GM12878 (cell line): ENCODE measurements at regions not wholly inside any gene's neighbourhood (a gene's known extent, or its start where the extent isn't known, plus 50 kb on each side); places are given as distances from the start of the nearest gene placed in this dataset.

Experiments
- ATAC-seq: fragments of 200-7000 bp; cut with Tn5 transposase; 3 replicates; pipeline ENCODE4 v1.9.1; 2020; ENCODE audit warnings: mild to moderate bottlenecking, moderate library complexity
- BruUV-seq: library from RNA; stranded (reverse); fragments of 400-500 nt; replicated peaks from 2 replicates; lab custom pipeline; 2021; lab: Mats Ljungman, UMichigan
- CTCF ChIA-PET: fragments of 300-600 bp; sonication (Branson Sonifier 250); formaldehyde crosslinking; extraction: SDS; loops from one replicate; lab custom pipeline; 2021; ENCODE audit warnings: inconsistent platforms; lab: Yijun Ruan, JAX
- POLR2A ChIA-PET: fragments of 350-600 bp; formaldehyde crosslinking; extraction: SDS; loops from one replicate; lab custom pipeline; 2021; ENCODE audit warnings: inconsistent platforms; lab: Charles Lee
- RAD21 ChIA-PET: fragments of 300-600 bp; sonication (Branson Sonifier 250); formaldehyde crosslinking; loops from one replicate; lab custom pipeline; 2023; ENCODE audit warnings: antibody characterized with exemption; ENCODE audit not compliant: unreplicated experiment; lab: Charles Lee
- SMC1A ChIA-PET: fragments of 300-600 bp; sonication (Branson Sonifier 250); formaldehyde crosslinking; loops from one replicate; lab custom pipeline; 2023; ENCODE audit not compliant: unreplicated experiment, uncharacterized antibody; lab: Charles Lee
- DNase-seq: peaks from one replicate; pipeline ENCODE4 v3.0.0-alpha.2; 2011; ENCODE audit warnings: low read depth, low spot score
- FAIRE-seq: peaks from 3 replicates; lab custom pipeline; 2011; peaks lifted over from hg19 to GRCh38; lab: Jason Lieb, UNC
- H2AFZ ChIP-seq: 2 replicates; pipeline ENCODE4 v1.6.0; 2011; ENCODE audit warnings: low read depth, low read length, control low read depth; ENCODE audit not compliant: control insufficient read depth
- H3K27ac ChIP-seq: 2 replicates; pipeline ENCODE4 v1.5.1; 2011; ENCODE audit warnings: control low read depth; ENCODE audit not compliant: control insufficient read depth, insufficient read depth
- H3K27me3 ChIP-seq, 2 experiments: replicated peaks in 1 of 2; 2 replicates each; pipeline versions ENCODE4 v1.6.0 to v1.6.1; 2011; ENCODE audit warnings: low read length in 1 of 2; ENCODE audit not compliant: control insufficient read depth in 2 of 2, insufficient read depth in 2 of 2
- H3K36me3 ChIP-seq, 2 experiments: 2 replicates each; pipeline ENCODE4 v1.5.1; 2011; ENCODE audit warnings: low read length in 1 of 2; ENCODE audit not compliant: control insufficient read depth in 2 of 2, insufficient read depth in 2 of 2
- H3K4me1 ChIP-seq: 2 replicates; pipeline ENCODE4 v1.6.1; 2011; ENCODE audit warnings: mild to moderate bottlenecking, low read length, moderate library complexity, mixed read lengths; ENCODE audit not compliant: control insufficient read depth, insufficient read depth
- H3K4me2 ChIP-seq: 2 replicates; pipeline ENCODE4 v1.6.0; 2011; ENCODE audit warnings: control low read depth; ENCODE audit not compliant: control insufficient read depth, insufficient read depth
- H3K4me3 ChIP-seq: fragments of 200-600 bp; sonication (generic); 2 replicates; pipeline ENCODE4 v1.5.1; 2016
- H3K79me2 ChIP-seq: 2 replicates; pipeline ENCODE4 v1.6.0; 2011; ENCODE audit warnings: low read length; ENCODE audit not compliant: control insufficient read depth, insufficient read depth
- H3K9ac ChIP-seq: 2 replicates; pipeline ENCODE4 v1.8.0; 2011; ENCODE audit warnings: low read length, control low read depth, mixed read lengths; ENCODE audit not compliant: control insufficient read depth, insufficient read depth
- H3K9me3 ChIP-seq: replicated peaks from 3 replicates; pipeline ENCODE4 v1.5.1; 2011; ENCODE audit warnings: mild to moderate bottlenecking, low read length; ENCODE audit not compliant: control insufficient read depth, insufficient read depth
- H4K20me1 ChIP-seq: 2 replicates; pipeline ENCODE4 v1.6.0; 2011; ENCODE audit not compliant: control insufficient read depth, insufficient read depth
- BRCA1 ChIP-seq: IDR thresholded peaks from 2 replicates; pipeline ENCODE4 v1.6.1; 2011; ENCODE audit warnings: low read depth, low read length, improper control_type of control experiment
- CBX3 ChIP-seq: fragments of 200-600 bp; sonication (generic); IDR thresholded peaks from 2 replicates; pipeline ENCODE4 v1.6.1; 2016; ENCODE audit warnings: low read depth, borderline replicate concordance
- CUX1 ChIP-seq: IDR thresholded peaks from 2 replicates; pipeline ENCODE4 v1.6.1; 2012; ENCODE audit warnings: improper control_type of control experiment, low read depth, low read length; ENCODE audit not compliant: insufficient replicate concordance
- EGR1 ChIP-seq, 2 experiments: IDR thresholded peaks; 1 replicate in 1 of 2; 2 replicates in 1 of 2; pipeline ENCODE4 v1.6.1; 2011 to 2012; ENCODE audit warnings: low read depth in 2 of 2, low read length in 2 of 2, borderline replicate concordance in 1 of 2, mild to moderate bottlenecking in 1 of 2, moderate library complexity in 1 of 2
- EZH2 ChIP-seq: IDR thresholded peaks from 2 replicates; pipeline ENCODE4 v1.6.1; 2012; ENCODE audit warnings: low read depth, mild to moderate bottlenecking, control low read depth, inconsistent platforms, low read length, borderline replicate concordance; ENCODE audit not compliant: control insufficient read depth
- HDAC2 ChIP-seq: fragments of 200-600 bp; sonication (generic); IDR thresholded peaks from 2 replicates; pipeline ENCODE4 v1.6.1; 2017
- MTA3 ChIP-seq: IDR thresholded peaks from 2 replicates; pipeline ENCODE4 v1.6.1; 2012; ENCODE audit warnings: low read length, inconsistent platforms, borderline replicate concordance
- MYC ChIP-seq: IDR thresholded peaks from 2 replicates; pipeline ENCODE4 v1.6.1; 2011; ENCODE audit warnings: mild to moderate bottlenecking, low read length, moderate library complexity, inconsistent platforms; ENCODE audit not compliant: insufficient read depth, insufficient replicate concordance, insufficient read length, severe bottlenecking
- NR2F1 ChIP-seq: fragments of 450-650 bp; conservative IDR thresholded peaks from 2 replicates; pipeline ENCODE4 v1.6.1; 2017; ENCODE audit warnings: mild to moderate bottlenecking
- POLR2AphosphoS2 ChIP-seq: IDR thresholded peaks from 2 replicates; pipeline ENCODE4 v1.6.1; 2011; ENCODE audit warnings: low read depth, mild to moderate bottlenecking, low read length, improper control_type of control experiment, moderate library complexity
- SMC3 ChIP-seq: IDR thresholded peaks from 2 replicates; pipeline ENCODE4 v1.6.1; 2011; ENCODE audit warnings: low read length, improper control_type of control experiment, borderline replicate concordance
- SUPT20H ChIP-seq: IDR thresholded peaks from 2 replicates; pipeline ENCODE4 v1.6.1; 2011; ENCODE audit warnings: low read depth, mild to moderate bottlenecking, low read length, moderate library complexity, borderline replicate concordance; ENCODE audit not compliant: control insufficient read depth
- ZNF592 ChIP-seq: fragments of 450-650 bp; IDR thresholded peaks from 2 replicates; pipeline ENCODE4 v1.6.1; 2017; ENCODE audit warnings: mild to moderate bottlenecking, moderate library complexity
- WGBS: methylation state at CpG from one replicate; pipeline ENCODE4 v1.1.6; 2016; ENCODE audit warnings: low lambda C conversion rate; ENCODE audit not compliant: insufficient replicate concordance, insufficient coverage; ENCODE audit errors: missing lambda C conversion rate; 5-methylcytosine and 5-hydroxymethylcytosine counted together
- in situ Hi-C: fragments of 300-500 bp; cut with MboI; formaldehyde crosslinking; loops from 9 replicates; pipeline ENCODE4 v1.14.3; 2018; ENCODE audit warnings: mixed read lengths
- intact Hi-C: fragments of 100-400 bp; cut with micrococcal nuclease; formaldehyde crosslinking; loops from one replicate; pipeline ENCODE4 v1.14.2; 2022; ENCODE audit not compliant: unreplicated experiment

DNA sequence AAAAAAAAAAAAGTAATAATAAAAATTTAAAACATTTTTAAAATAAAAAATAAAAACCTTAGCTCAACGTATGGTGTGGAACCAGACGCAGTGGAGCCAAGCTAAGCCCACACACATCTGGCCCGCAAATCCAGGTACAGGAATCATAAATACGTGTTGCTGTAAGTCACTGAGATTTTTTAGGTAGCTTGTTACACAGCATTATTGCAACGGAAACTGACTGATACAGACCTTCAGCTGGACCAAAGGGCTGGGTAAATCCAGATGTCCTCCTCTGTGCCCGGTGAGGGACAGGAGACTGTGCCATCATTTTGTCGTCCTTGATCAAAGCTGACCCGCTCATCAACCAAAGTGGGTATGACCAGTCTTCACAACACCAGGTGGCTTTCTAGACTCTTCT is 104.9 kb downstream of the TMEM130 start:
- no peaks in the 10 kb centered on the region for H3K4me1 ChIP-seq
- no peaks in the 10 kb centered on the region for H4K20me1 ChIP-seq
- H3K9ac ChIP-seq, result no peak overlapping the region
- BruUV-seq, result no TSS peak
- intact Hi-C loops (no loop called here), in situ Hi-C loops (no loop called here)
- ChIA-PET CTCF (interaction anchor here (0.6 to 2.6 kb wide), 3 partner anchors 19 to 72 kb away, joined by 3 to 11 read pairs (median 3); no protein-coding TSS in a partner anchor), POLR2A (no interaction called here), SMC1A (interaction anchor here (0.6 to 1.6 kb wide), 4 partner anchors 12 to 70 kb away, joined by 3 to 4 read pairs (median 3); no protein-coding TSS in a partner anchor), RAD21 (no interaction called here)
- H3K36me3 ChIP-seq, result no peaks in the 10 kb centered on the region
- H3K27me3 ChIP-seq, result no peaks in the 10 kb centered on the region
- 51% methylated on average over 8 of the region's 8 CpGs for WGBS
- no peak for ATAC-seq
- H3K79me2 ChIP-seq, result no peaks in the 10 kb centered on the region
- no peak overlapping the region for H3K4me3 ChIP-seq
- FAIRE-seq, result no peak
- DNase-seq, result no peak
- no peaks in the 10 kb centered on the region; the same call in 2 of the 3 replicates for H3K9me3 ChIP-seq
- no peak overlapping the region for H3K27ac ChIP-seq
- H2AFZ ChIP-seq, result no peak overlapping the region
- no peak overlapping the region for H3K4me2 ChIP-seq
- TF ChIP-seq EGR1 (IDR thresholded peaks at IDR 0.05; ENCODE audit: borderline replicate concordance in 1 of 2, low read depth in 2 of 2, low read length in 2 of 2) (no peak), CBX3 (no peak), SUPT20H (no peak), POLR2AphosphoS2 (no peak), EZH2 (no peak), BRCA1 (no peak), ZNF592 (no peak), HDAC2 (no peak), CUX1 (no peak), MTA3 (no peak), NR2F1 (no peak), SMC3 (no peak), MYC (no peak)
